GM21576 (cell line): ENCODE measurements at regions not wholly inside any gene's neighbourhood (a gene's known extent, or its start where the extent isn't known, plus 50 kb on each side); places are given as distances from the start of the nearest gene placed in this dataset.
"Not testable (repeated sequence)": the region's sequence is repeated elsewhere in the genome, so short reads cannot be mapped to it uniquely, and the experiment has no call there.

ENCODE experiments used
- ATAC-seq: cut with Tn5 transposase; IDR thresholded peaks from one replicate; pipeline ENCODE4 v1.9.1; 2021; ENCODE audit warnings: mild to moderate bottlenecking, moderate library complexity; ENCODE audit not compliant: unreplicated experiment

DNA sequence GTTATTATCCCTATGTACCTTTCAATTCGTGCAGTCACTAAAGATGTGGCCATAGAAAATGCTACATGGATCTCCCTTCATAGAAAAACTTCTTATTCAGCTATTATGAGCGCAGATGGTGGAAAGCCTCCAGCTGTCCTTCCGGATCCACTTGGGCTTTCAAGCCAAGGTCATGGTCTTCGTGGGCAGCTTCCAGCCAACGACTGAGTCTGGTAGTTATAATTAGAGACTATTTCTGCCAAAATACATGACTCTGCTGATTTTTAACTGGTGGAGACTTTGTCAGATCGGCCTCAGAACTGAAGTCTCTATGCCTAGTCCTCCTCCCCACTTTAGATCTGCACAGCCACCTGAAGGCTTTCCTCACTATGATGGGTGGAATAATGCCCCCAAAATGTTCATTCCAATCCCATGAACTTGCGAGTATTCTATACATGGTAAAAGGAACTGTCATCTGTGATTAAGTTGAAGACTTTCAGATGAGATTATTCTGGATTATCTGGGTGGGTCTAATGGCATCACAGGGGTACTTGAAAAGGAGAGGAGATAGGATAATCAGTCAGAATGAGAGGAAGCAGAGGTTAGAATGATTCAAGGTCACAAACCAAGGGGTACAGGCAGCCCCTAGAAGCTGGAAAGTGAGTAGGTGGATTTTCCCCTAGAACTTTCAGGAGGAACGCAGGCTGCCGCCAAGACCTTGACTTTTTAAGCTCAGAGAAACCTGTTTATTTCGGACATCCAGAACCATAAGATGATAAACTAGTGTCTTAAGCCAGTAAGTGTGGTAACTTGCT is 171.1 kb upstream of the CXCL13 start:
- no peak for ATAC-seq

DNA sequence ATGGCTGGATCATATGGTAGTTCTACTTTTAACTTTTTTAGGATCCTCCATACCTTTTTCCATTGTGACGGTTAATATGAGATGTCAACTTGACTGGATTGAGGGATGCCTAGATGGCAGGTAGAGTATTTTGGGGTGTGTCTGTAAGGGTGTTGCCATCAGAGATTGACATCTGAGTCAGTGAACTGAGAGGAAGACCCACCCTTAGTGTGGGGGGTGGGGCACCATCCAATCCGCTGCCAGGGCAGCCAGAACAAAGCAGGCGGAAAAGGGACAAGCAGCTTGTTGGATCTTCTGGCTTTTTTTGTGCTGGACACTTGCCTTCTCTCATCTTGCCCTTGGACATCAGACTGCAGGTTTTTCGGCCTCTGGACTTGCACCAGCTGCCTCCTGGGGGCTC is 168.5 kb upstream of the CXCL13 start:
- no peak for ATAC-seq

GRCh38 chr4:77438549-77438948 is 167.1 kb upstream of the CXCL13 start:
- ATAC-seq = no peak

GRCh38 chr4:77443941-77444340 is 161.7 kb upstream of the CXCL13 start:
- ATAC-seq = no peak

DNA sequence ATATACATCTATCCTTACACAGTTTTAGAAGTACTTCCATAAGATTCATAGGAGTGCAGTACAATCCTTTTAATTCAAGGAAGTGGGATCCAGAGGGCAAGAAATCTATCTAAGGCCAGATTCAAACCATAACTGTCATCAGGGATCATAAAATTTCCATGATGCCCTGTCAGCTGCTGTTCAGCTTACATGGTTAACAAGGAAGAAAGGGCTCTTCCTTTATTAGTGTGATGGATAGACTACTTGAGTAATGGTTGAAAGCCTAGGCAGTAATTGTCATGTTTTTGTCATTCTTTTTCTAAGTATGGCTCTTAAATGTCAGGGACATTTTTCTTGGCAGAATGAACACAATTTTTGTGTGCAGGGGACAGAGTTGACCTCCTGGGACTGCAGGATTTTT is 159.8 kb upstream of the CXCL13 start:
- no peak for ATAC-seq

DNA sequence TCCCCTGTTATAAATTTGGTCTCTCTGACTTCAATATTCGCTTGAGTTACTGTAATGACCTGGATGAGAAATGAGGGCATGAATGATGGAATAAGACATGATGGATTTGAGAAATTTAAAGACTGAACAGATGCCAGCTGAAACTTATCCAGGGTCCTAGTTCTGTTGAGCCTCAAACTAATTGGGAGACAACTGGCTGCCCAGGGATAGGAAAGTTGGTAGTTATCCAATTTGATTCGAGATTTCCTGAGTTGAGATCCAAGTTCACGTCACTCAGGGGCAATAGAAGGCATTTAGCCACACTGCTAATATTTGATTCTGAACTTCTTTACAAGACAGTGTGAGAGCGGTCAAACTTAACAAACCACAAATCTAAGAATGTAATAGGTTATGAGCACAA is 159.0 kb upstream of the CXCL13 start:
- ATAC-seq = no peak

- ATAC-seq = no peak
Measured at GRCh38 chr4:77449171-77449570, 156.4 kb upstream of the CXCL13 start.

GRCh38 chr4:77450006-77450405 is 155.6 kb upstream of the CXCL13 start:
- no peak for ATAC-seq

- ATAC-seq = no peak
Measured at GRCh38 chr4:77451530-77451929, 154.1 kb upstream of the CXCL13 start.

DNA sequence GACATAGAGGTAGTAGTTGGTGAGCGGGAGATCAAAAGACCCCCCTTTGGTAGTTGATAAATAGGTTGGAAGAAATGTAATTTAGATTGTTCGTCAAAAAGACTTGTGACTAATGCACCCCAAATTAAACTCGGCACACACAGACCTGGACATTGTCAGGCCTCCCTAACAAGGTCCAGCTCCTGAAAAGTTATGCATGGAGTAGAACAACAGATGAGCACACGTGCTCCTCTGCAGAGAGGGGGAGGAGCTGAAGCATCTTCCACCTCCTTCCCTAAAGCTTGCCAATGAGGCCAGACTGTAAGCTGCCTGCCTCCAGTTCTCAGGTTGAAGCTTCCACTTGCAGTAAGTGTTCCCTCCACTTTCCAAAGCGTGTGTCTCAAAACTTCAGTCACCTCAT is 153.5 kb upstream of the CXCL13 start:
- not testable (repeated sequence) for ATAC-seq

DNA sequence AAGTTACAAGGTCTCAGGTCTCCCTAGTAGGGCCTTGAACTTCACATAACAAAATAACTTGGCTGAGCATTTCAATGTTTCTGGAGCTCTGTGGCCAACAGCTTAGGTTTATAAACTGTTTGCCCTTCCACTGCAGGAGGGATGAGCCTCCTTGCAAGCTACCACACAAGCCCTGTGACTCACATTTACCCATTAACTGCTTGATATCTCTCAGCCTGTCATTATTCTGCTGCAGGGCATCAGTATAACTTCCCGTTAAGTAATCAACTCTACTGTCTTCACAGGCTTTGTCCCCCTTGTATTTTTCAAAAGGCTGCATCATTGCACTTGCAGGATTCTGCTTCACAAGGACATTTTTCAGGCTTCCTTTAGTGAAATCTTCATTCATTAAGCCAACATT is 151.7 kb upstream of the CXCL13 start:
- no peak for ATAC-seq

GRCh38 chr4:77454858-77455257 is 150.8 kb upstream of the CXCL13 start:
- no peak for ATAC-seq

DNA sequence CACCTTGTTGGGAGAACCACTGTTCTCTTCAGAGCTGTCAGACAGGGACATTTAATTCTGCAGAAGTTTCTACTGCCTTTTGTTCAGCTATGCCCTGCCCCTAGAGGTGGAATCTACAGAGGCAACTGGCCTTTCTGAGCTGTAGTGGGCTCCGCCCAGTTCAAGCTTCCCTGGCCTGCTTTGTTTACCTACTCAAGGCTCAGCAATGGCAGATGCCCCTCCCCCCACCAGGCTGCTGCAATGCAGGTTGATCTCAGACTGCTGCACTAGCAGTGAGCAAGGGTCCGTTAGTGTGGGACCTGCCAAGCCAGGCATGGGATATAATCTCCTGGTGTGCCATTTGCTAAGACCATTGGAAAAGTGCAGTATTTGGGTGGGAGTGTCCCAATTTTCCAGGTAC is 141.5 kb upstream of the CXCL13 start:
- not testable (repeated sequence) for ATAC-seq

GRCh38 chr4:77465271-77465670 is 140.3 kb upstream of the CXCL13 start:
- no peak for ATAC-seq

DNA sequence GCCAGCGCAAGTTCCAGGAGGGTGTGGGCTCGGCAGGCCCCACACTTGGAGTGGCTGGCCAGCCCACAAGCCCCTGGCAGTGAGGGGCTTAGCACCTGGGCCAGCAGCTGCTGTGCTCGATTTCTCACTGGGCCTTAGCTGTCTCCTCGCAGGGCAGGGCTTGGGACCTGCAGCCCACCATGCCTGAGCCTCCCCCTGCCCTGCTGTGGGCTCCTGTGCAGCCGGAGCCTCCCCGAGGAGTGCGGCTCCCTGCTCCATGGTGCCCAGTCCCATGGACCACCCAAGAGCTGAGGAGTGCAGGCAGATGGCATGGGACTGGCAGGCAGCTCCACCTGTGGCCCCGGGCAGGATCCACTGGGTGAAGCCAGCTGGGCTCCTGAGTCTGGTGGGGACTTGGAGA is 139.2 kb upstream of the CXCL13 start:
- no peak for ATAC-seq

DNA sequence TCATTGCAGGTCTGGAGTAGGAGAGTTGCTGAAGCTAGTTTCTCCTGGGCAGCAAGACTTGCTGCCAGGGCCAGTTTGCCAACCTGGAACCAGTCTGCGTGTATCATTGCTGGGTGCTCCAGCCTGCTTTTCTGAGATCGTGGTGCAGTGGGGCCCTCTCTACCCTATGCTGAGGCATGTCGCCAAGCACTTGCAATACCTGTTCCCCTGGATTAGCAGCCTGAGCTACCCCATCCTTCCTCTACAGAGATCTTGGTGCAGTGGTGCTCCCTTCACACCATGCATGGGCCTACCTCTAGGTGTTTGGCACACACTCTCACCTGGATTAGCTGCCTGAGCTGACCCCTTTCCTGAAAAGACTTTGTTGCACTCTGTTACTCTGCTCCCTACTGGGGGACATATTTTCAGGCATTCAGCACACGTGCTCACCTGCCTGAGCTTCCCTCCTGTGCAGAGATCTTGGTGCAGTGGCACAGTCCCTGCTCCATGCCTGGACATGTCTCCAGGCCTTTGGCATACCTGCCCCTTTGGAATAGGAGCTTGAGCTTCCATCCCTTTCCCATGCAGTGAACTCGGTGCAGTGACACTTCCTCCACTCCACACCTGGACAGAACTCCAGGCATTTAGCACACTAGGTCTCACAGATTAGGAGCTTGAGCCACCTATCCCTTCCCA is 133.7 kb upstream of the CXCL13 start:
- no peak for ATAC-seq

DNA sequence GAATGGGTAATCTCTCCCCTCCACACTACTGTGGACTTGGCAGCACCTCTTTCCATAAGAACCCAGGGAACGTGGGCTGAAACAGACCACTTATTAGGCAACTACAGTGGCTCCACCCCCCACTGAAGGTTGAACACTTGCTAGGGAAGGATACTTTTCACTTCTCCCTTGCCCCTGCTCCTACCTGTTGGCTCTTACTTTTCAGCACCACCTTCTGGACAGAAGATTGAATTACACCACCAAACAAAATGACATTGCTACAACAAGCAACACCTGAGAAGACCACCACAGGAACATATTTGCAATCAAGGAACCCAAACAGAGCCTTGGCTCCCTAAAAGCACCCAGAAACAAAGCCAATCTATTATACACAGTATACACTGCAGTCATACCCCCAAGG is 132.1 kb upstream of the CXCL13 start:
- ATAC-seq = peak; percentile 63

GRCh38 chr4:77481856-77482255 is 123.8 kb upstream of the CXCL13 start:
- ATAC-seq = no peak

GRCh38 chr4:77488882-77489281 is 116.7 kb upstream of the CXCL13 start:
- no peak for ATAC-seq

DNA sequence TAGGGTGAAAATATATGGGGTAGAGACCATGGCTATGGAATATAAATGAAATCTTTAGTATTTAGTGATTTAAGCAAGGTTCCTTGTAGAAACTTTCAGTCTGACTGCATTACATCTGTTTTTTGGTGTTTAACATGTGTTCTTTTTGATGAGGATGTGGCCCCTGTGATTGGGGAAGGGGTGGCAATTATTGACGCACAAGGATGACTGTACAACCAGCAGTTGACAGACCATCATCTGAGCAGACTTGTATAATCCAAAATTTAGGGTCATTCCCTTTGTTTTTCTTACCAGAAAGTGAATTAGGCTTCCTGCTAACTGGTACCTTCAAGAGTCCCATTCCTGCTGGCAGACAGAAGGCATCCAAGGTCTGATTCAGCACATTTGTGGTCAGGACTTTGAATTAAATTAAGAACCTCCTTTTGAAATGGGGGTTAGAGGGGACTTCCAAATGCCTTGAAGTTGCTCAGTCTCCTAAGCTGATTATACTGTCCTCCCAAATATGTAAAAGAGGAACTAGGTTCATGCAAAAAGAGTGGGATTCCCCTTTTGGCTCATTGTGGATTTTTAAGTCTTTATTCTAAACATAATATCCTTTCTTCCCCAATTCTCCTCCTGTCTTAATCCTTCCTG is 112.4 kb upstream of the CXCL13 start:
- no peak for ATAC-seq

GRCh38 chr4:77493829-77494551 is 111.6 kb upstream of the CXCL13 start:
- ATAC-seq = no peak
